Fibroblast of lung (primary cell): ENCODE measurements at regions not wholly inside any gene's neighbourhood (a gene's known extent, or its start where the extent isn't known, plus 50 kb on each side); places are given as distances from the start of the nearest gene placed in this dataset.
A peak's percentile ranks its signal among the peaks of the same experiment; 100 is the strongest.

Experiments used
- DNase-seq, 2 donors: peaks; one replicate each; pipeline versions ENCODE4 v3.0.0 to v3.0.0-alpha.2; 2010; ENCODE audit warnings: low read depth in 2 of 2
- H2AFZ ChIP-seq: 2 replicates; pipeline ENCODE4 v1.5.1; 2012; ENCODE audit warnings: low read length, control low read depth, inconsistent platforms
- H3K27ac ChIP-seq: 2 replicates; pipeline ENCODE4 v1.5.1; 2011; ENCODE audit warnings: low read length, control low read depth; ENCODE audit not compliant: insufficient read depth
- H3K27me3 ChIP-seq: 2 replicates; pipeline ENCODE4 v1.5.1; 2011; ENCODE audit warnings: mild to moderate bottlenecking, low read length; ENCODE audit not compliant: control insufficient read depth, insufficient read depth
- H3K36me3 ChIP-seq: 2 replicates; pipeline ENCODE4 v1.5.1; 2011; ENCODE audit warnings: low read length; ENCODE audit not compliant: control insufficient read depth, insufficient read depth
- H3K4me1 ChIP-seq: 2 replicates; pipeline ENCODE4 v1.5.1; 2011; ENCODE audit warnings: low read length; ENCODE audit not compliant: control insufficient read depth, insufficient read depth; ENCODE audit errors: extremely low read depth
- H3K4me2 ChIP-seq: 2 replicates; pipeline ENCODE4 v1.5.1; 2011; ENCODE audit warnings: low read length, control low read depth; ENCODE audit not compliant: insufficient read depth; ENCODE audit errors: extremely low read depth
- H3K4me3 ChIP-seq, 4 experiments: fragments of 200-600 bp in 1 of 4; sonication (generic) in 1 of 4; replicated peaks in 1 of 4; 2 replicates each; pipeline ENCODE4 v1.5.1; 2011 to 2016; ENCODE audit warnings: low read length in 4 of 4, low read depth in 3 of 4, mild to moderate bottlenecking in 3 of 4, control low read depth in 2 of 4, inconsistent platforms in 1 of 4, mixed read lengths in 1 of 4; ENCODE audit not compliant: insufficient read depth in 1 of 4; ENCODE audit errors: control extremely low read depth in 1 of 4
- H3K79me2 ChIP-seq: 2 replicates; pipeline ENCODE4 v1.5.1; 2012; ENCODE audit warnings: mild to moderate bottlenecking, low read length, inconsistent platforms; ENCODE audit not compliant: control insufficient read depth, insufficient read depth
- H3K9ac ChIP-seq: 2 replicates; pipeline ENCODE4 v1.5.1; 2011; ENCODE audit warnings: mild to moderate bottlenecking, low read length, control low read depth; ENCODE audit not compliant: insufficient read depth
- H3K9me3 ChIP-seq: 2 replicates; pipeline ENCODE4 v1.5.1; 2012; ENCODE audit warnings: low read depth, low read length; ENCODE audit not compliant: control insufficient read depth, insufficient read depth
- H4K20me1 ChIP-seq: 2 replicates; pipeline ENCODE4 v1.5.1; 2011; ENCODE audit warnings: low read length; ENCODE audit not compliant: control insufficient read depth, insufficient read depth; ENCODE audit errors: extremely low read depth
- CTCF ChIP-seq, 2 donors: IDR thresholded peaks in 1 of 2; conservative IDR thresholded peaks in 1 of 2; 1 replicate in 1 of 2; 2 replicates in 1 of 2; pipeline ENCODE4 v1.5.1; 2011 to 2012; ENCODE audit warnings: low read length in 2 of 2, control low read depth in 1 of 2, inconsistent platforms in 1 of 2, low read depth in 1 of 2, mild to moderate bottlenecking in 1 of 2
- EZH2 ChIP-seq: IDR thresholded peaks from 2 replicates; pipeline ENCODE4 v1.5.1; 2012; ENCODE audit warnings: low read length, control low read depth, mild to moderate bottlenecking; ENCODE audit errors: missing control alignments

DNA sequence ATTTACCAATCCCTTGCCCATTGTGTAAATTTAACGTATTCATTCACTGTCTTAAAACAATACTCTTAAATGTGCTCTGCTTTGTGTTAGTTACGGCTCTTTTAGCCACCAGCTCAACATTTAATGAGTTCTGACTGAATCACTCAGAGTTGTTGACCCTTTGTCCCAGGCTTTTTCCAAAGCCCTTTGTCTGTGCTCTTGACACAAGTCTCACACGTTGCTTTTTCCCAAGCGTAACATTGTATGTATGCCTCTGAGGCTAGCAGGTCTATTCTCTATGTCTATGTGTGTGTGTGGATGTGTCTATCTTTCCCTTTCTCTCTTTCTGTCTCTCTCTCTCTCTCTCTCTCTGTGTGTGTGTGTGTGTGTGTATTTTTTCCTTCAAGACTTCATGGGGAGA lies 435.4 kb upstream of the GOLIM4 start:
- Histone ChIP-seq H3K9me3 (no peaks in the 10 kb centered on the region), H2AFZ (no peak overlapping the region), H3K9ac (no peak overlapping the region), H3K4me1 (no peaks in the 10 kb centered on the region), H3K4me2 (no peak overlapping the region), H3K36me3 (no peaks in the 10 kb centered on the region), H3K27ac (no peak overlapping the region), H4K20me1 (no peaks in the 10 kb centered on the region), H3K27me3 (no peaks in the 10 kb centered on the region), H3K4me3 (no peak overlapping the region), H3K79me2 (no peaks in the 10 kb centered on the region)
- no peak for DNase-seq
- TF ChIP-seq CTCF (conservative IDR thresholded peaks at IDR 0.05 in 1 of 2, IDR thresholded peaks at IDR 0.05 in 1 of 2; ENCODE audit: low read depth in 1 of 2, low read length in 2 of 2) (no peak), EZH2 (no peak)

- H2AFZ ChIP-seq: no peak overlapping the region
- H4K20me1 ChIP-seq: no peaks in the 10 kb centered on the region
- H3K36me3 ChIP-seq: no peaks in the 10 kb centered on the region
- TF ChIP-seq CTCF (conservative IDR thresholded peaks at IDR 0.05 in 1 of 2, IDR thresholded peaks at IDR 0.05 in 1 of 2; ENCODE audit: low read depth in 1 of 2, low read length in 2 of 2) (no peak), EZH2 (no peak)
- no peaks in the 10 kb centered on the region for H3K4me1 ChIP-seq
- H3K27ac ChIP-seq: no peak overlapping the region
- H3K9ac ChIP-seq: no peak overlapping the region
- no peaks in the 10 kb centered on the region for H3K9me3 ChIP-seq
- H3K4me3 ChIP-seq: no peak overlapping the region
- H3K79me2 ChIP-seq: no peaks in the 10 kb centered on the region
- no peak overlapping the region for H3K4me2 ChIP-seq
- no peak for DNase-seq
- no peaks in the 10 kb centered on the region for H3K27me3 ChIP-seq
These were observed 428.4 kb upstream of the GOLIM4 start for GRCh38 chr3:168524129-168524528.

GRCh38 chr3:168517249-168518071 lies 421.7 kb upstream of the GOLIM4 start:
- TF ChIP-seq EZH2 (no peak), CTCF (conservative IDR thresholded peaks at IDR 0.05 in 1 of 2, IDR thresholded peaks at IDR 0.05 in 1 of 2; ENCODE audit: low read depth in 1 of 2, low read length in 2 of 2) (no peak)
- Histone ChIP-seq H4K20me1 (no peaks in the 10 kb centered on the region), H3K4me1 (no peaks in the 10 kb centered on the region), H3K4me2 (no peak overlapping the region), H3K27ac (no peak overlapping the region), H3K4me3 (no peak overlapping the region), H2AFZ (no peak overlapping the region), H3K9me3 (no peaks in the 10 kb centered on the region), H3K79me2 (no peaks in the 10 kb centered on the region), H3K27me3 (no peaks in the 10 kb centered on the region), H3K36me3 (no peaks in the 10 kb centered on the region), H3K9ac (no peak overlapping the region)
- peak in 1 of 2 donors; percentile 27 for DNase-seq
